Pulmonary artery endothelial cell (primary cell): ENCODE measurements at regions not wholly inside any gene's neighbourhood (a gene's known extent, or its start where the extent isn't known, plus 50 kb on each side); places are given as distances from the start of the nearest gene placed in this dataset.
"Not testable (repeated sequence)": the region's sequence is repeated elsewhere in the genome, so short reads cannot be mapped to it uniquely, and the experiment has no call there.

Experiments used
- DNase-seq: peaks from one replicate; pipeline ENCODE4 v3.0.0-alpha.2; 2011; ENCODE audit warnings: low read depth, low spot score

DNA sequence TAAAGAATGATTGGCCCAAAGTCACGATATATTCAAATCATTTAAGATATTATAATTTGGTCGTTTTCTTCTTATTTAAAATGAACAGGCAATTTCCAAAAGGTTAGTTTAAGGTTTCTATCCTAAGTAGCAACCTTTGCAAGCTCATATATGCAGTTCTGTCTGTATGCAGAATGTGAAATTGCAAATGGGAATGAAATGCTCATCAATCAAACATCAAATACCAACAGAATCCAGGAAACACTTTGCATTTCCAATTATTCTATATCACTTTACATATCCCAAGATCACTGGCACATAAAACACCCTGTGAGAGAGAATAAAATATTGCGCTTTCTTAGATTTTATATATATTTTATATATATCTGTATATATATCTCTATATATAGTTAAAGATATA lies 237.3 kb downstream of the NRIP1 start:
- DNase-seq, result no peak

DNA sequence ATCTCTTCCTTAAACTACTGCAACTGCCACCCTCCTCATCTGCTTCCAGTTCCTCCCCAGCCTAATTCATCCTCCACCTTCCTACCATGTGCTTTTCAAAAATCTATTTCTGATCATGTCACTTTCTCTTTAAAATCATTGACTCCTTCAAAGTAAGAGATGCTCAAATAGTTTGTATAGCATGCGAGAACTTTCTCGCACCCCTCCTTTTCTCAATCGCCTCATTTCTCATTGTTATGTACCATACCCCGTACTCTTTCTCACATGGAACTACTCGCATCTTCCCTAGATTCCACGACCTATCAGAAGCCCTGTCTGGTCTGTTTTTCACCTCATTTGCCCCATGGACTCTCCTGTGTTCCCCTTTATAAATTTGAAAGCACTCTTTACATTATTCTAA lies 238.2 kb downstream of the NRIP1 start:
- DNase-seq, result no peak

DNA sequence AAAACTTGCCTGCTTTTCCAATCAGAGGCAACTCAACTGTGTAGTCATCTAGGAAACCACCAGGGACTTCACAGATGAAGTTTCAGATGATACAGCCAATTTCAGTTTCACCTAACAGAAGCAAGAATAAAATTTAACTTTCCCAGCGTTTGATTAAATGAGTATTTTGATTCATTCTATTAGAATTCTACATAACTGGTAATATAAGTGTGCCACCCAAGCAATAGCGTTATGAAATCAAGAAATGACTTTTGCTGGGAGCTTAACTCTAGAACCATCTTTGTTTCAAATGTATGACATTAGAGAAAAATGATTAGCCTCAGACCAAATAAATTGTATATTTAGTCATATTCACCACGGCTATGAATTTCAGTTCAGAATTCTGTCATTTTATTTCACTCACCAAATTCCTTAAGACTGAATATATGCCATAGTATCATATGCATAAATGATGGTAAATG lies 239.3 kb downstream of the NRIP1 start:
- no peak for DNase-seq

DNA sequence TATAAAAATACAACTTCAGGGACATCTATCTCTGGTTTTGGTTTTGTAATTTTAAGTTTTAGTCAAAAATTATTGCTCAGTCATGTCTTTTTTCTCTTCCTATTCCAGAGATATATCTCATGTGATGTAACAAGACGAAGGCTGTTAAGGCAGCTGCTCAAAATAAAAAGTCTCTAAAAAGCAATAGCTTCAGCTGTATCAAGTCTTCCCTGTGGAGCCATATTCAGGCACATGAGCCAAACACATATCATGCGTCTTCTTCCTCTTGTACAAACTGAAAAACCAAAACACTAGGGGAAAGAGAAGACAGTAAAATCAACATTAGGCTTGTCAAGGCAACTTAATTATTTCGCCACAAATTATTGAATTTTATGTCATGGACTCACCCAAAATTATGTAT lies 240.7 kb downstream of the NRIP1 start:
- no peak for DNase-seq

DNA sequence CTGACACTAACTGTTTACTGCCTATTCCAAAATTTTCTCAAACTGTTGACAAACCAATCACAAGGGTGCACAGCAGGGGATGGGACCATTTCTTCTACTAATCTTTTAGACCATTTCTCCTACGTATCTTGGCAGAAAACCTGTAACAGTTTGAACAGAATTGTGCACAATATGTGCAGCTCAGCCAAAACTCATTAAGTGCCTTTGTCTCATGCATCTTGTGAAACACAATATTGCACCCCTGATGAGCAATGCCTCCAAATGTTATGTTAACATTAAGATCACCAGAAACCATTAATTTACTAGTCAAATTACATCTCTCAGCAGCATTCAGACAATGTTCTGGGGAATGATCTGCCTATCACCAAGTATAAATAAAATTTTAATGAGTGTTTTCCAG lies 247.5 kb downstream of the NRIP1 start:
- no peak for DNase-seq

DNA sequence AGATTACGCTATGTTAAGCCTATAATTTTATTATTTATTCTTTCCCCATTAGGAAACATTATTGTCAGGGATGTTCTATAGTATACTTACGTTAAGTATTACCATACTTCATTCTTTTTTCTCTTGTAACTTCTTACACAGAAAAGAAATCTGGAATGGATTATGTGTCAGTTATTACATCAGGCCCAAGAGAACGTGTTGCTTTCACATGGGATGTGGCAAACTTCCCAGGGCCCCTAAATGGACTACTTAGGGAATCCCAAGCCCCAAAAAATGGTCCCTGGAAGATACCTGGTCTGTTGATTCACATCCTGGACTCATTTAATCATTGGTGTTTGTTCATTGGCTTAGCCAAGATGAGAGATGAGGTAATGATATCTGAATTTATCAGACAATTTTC lies 249.8 kb downstream of the NRIP1 start:
- DNase-seq, result no peak

DNA sequence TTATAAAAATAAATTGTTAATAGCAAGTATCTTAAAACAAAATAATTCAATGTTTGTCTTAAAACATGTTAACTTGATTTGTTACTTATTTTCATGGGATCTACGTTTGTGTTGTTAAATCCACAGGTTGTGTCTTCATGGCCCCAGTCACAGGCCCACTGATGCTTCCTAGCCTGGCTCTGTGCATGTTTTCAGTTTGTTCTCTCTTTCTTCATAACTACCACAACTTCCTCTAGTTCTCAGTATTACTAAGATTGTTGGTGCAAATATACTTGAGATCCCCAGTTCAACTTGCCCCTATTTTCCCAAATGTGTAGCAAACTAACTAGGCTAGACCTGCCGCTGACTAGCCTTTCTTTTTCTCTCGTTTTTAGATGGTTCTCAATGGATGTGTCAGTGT lies 250.5 kb downstream of the NRIP1 start:
- DNase-seq, result no peak

DNA sequence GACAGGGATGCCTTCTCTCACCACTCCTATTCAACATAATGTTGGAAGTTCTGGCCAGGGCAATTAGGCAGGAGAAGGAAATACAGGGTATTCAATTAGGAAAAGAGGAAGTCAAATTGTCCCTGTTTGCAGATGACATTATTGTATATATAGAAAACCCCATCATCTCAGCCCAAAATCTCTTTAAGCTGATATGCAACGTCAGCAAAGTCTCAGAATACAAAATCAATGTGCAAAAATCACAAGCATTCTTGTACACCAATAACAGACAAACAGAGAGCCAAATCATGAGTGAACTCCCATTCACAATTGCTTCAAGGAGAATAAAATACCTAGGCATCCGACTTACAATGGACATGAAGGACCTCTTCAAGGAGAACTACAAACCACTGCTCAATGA lies 258.1 kb upstream of the SAMSN1 start:
- not testable (repeated sequence) for DNase-seq

DNA sequence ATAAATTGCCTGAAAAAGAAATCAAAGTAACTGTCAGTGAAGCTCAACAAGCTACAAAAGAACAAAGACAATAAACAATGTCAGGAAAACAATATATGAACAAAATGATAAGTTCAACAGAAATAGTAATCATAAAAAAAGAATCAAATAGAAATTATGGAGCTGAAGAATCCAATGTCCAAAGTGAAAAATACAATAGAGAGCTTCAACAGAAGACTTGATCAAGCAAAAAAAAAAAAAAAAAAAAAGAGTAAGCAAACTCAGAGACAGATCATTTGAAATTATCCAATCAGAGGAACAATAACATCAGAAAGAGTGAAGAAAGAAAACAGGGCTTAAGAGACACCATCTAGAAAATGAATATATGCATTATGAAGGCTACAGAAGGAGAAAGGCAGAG lies 251.4 kb upstream of the SAMSN1 start:
- no peak for DNase-seq

DNA sequence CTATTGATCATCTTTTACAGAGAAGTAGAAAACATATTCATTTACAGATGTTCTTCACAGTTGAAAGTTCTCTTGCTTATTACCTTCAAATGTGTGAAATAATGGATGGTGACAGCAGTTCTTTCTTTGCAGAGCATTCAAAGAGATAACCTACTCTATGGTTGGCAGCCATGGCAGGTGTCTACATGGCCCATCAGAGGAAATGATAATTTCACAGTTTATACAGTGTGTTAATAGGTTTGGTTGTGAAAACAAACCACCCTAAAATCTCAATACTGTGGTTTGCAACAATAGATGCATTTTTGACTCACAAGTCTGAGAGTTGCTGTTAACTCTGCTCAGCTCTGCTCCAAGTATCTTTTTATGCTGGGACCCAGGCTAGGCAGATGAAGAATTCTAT lies 241.2 kb upstream of the SAMSN1 start:
- no peak for DNase-seq

DNA sequence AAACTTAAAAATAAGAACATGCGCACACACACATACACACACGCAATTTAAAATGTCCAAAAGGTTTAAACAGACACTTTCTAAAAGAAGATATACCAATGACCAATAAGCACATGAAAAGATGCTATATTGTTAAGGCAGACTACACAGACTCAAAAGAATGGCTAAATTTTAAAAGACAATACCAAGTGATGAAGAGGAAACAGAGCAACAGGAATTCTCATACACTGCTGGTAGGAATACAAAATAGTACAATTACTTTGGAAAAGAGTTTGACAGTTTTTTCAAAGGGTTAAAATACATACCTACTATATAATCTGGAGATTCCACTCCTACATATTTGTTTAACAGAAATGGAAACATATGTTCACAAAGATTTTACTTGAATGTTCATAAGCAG lies 239.6 kb upstream of the SAMSN1 start:
- no peak for DNase-seq

DNA sequence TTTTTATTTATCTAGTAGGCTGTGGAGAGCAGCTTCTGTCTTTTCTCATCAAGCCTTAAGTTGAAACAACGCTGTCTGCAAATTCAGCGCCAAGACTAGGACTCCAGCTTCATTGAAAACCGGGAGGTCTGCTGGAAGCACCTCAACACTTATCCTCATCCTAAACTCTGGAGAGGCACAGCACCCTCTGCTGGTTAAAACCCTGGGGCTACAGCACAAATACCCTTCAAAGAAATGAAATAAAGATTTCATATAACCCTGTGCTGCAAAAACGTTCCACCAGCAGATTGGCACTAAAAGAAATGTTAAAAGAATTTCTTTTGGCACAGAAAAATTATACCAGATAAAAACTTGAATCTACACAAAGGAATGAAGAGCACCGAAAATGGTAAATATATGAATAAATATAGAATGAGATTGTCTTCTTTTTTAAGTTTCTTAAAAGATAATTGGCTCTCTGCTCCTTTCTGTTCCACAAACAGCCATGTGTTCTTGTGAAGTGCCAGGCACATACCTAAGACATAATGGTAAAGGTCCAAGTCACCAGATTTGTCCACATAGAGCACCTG lies 227.7 kb upstream of the SAMSN1 start:
- DNase-seq, result peak; percentile 1

DNA sequence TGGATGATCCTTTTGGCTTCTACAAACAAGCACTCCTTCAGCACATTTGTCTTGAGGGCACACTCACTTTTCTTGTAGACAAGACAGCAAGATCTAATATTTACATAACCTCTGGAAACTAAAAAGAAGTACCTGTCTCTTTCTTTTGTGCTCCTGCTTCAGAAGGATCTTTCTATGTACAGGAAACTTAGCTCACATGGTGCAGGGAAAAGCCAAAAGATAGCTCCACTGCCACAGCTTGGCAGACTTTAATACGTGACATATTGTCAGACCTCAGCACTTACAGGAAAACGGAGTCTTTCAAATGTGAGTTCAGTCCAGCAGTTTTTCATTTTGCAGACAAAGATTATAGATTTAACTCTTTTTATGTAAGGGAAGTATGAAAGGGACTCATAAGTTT lies 225.5 kb upstream of the SAMSN1 start:
- no peak for DNase-seq

DNA sequence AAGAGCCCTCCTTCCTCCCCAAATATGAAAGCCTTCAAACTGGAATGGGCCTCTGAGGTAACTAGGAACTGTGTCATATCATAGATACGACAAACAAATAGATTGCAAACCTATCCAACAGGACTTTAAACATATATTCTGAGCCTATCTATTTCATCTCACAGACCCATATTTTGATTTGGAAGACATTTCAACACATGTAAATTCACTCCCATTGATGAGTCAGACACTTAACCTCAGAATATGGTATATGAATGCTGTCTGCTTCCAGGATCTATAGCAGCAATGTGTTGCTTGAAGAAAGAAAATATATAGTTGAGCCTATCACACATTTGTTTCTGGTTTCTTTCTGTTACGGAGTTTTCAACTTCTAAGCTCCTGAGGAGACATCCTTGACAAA lies 221.9 kb upstream of the SAMSN1 start:
- DNase-seq, result no peak

DNA sequence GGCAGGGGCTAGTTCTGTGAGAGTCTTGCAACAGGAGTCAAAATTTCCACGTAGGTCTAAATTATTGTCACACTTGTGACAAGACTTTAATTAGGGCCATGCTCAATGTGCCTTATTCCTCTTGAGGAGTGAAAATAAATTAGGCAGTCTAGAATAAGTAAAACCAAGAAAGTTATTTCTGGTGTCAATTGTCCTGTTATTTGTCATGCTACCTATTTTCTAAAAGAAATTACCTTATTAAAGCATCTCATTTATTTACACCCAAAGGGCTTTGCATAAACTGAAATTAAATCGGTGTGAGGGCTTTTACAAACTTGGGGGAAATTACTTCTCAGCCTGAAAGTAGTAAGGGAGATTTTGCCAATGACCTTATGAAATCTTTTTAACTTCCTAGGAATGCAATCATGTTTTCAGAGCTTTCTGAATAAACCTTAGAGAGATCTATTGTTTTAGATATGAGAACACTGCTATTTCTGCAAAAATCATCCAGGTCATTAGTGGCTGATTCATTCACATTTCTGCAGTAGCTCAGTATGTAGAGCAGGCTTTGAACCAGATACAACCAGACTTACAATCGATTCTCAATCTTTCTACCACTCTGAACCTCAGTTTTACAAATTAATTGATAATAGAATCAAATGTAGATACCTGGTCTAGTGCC lies 221.2 kb upstream of the SAMSN1 start:
- no peak for DNase-seq

DNA sequence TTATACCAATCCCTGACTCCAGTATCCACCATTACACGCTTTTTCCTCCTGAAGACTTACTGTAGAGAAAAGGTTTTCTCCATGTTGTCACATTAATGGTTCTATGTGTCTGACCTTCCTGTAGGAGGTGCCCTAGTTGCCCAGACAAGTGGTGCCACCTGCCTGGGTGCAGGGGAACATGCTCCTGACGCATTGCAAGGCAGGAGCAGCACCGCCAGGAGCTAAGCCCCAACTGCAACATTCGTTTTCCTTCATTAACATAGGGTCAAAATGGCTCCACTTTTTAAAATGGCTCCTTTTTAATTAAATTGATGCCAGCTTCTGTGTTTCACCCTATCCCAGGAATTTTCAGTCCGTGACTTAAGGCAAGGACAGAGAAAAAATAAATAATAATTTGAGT lies 220.1 kb upstream of the SAMSN1 start:
- no peak for DNase-seq

DNA sequence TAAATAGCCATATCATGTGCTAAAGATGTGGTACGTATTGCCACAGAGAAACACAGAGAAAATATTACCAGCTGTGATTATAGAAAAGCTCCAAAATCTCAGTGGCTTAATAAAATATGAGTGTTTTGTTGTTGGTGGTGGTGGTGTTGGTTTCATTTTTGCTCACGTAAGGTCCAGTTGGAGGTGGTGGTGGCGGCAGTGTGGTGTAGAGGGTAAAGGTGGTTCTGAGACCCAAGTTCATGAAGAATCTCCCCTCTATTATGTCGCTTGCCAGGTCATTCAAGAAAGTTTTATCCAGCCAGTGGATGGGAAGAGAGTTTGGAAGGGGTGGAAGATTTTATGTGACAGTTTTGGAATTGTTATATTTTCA lies 217.6 kb upstream of the SAMSN1 start:
- DNase-seq, result no peak

DNA sequence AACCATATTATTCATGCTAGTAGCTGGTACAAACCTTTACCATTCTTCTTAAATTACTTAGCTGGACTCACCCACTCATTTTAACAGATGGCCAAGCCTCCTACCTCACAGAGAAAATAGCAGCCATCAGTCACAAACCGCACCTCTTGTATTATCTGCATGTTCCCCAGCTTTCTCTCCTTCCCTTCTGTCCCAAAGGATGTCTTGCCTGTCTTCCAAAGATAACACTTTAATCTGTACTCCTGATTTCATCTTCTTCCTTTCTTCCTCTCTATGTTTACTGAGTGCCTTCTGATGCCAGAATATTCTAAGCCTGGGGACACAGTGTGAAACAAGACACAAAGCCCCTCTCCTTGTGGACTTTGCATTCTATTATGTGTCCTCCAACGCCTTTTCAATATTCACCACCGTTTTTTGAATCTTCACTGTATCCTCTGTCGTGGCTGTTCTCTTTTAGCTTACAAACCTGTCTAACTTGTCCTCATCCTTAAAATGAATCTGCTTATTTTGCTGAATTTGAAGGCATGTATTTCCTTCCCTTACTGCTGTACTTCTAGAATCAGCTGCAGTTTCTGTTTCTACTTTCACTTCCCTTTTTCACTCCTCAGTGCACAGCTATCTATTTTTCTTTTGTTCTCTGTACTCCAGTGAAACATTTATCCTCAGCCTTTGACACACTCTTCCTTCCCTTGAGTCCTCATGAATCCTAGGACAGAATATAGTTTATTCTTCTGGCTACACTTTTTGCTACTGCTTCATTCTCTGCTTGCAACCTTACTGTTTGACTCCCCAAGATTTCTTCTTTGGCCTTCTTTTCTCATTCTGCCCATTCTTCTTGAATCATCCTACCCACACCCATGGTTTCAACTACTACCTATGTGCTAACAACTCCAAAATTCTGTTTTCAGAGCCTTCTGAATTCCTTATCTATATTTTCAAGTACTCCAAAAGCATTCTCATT lies 216.9 kb upstream of the SAMSN1 start:
- DNase-seq, result no peak

DNA sequence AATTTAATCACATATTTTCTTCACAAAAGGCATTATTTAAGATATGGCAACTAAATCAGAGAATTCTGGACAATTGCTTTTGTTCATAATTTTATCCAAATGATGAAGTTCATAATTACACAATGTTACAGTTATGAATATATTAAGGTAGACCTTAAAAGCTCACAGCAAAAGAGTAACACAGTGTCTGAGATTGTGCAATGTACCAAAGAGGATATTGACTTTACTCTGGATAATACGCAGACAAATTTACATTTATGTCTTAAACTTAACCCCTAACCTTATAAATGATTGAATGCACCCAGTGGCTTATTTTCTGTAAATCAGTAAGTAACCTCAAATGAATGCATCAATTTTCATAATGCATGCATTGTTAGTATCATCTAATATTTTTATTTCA lies 216.2 kb upstream of the SAMSN1 start:
- DNase-seq, result no peak

DNA sequence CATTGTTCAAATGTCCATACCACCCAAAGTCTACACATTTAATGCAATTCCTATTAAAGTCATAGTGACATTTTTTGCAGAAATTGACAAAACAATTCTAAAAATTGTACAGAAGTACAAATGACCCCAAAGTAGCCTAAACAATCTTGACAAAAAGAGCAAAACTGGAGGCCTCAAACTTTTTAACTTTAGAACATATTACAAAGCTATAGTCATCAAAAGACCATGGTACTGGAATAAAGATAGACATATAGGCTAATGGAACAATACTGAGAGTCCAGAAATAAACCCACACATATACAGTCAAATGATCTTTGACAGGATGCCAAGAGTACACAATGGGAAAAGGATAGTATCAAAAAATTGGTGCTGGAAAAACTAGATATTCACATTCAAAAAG lies 213.2 kb upstream of the SAMSN1 start:
- no peak for DNase-seq

DNA sequence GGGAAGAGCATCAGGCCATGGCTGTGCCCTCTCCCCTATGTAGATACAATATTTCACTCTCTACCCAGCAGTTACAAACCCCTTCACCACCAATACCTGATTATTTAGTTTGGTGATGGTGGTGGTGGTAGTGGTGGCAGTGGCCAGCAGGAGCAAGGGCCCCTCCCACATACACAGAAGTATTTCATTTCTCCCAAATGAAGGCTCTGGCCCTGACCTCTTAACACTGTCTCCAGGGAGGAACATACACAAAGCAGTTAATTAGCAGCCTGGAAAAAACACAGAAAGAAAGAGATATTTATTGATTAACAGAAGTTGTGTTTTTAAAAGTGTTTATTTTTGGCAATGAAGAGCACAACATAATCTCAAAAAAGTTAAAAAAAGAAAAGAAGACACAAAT lies 212.7 kb upstream of the SAMSN1 start:
- no peak for DNase-seq

DNA sequence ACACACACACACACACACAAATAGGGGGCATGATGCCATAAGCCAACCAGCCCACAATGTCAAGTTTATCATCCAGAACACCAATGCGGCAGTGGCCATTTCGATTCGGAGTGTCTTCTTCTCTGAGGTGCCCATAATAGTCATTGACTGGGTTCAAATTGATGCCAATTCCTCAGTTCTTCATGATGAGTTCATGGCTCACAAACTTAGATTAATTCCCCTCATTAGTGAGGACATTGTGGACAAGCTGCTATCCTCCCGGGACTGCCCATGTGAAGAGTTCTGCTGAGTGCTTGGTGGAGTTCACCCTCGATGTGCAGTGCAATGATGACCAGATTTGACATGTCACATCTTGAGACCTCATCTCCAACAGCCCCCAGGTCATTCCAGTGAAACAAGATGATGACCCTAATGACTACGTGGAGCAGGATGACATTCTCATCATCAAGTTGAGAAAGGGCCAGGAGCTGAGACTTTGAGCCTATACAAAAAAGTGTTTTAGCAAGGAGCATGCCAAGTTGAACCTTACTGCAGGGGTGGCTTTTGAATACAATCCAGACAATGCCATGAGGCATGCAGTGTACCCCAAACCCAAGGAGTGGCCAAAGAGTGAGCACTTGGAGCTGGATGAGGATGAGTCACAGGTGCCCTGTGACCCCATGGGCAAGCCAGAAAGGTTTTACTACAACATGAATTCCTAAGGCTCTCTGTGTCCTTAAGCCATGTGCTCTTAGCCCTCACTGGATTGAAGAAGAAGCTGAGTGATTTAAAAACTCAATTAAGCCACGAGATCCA lies 211.6 kb upstream of the SAMSN1 start:
- DNase-seq, result no peak
